ENCODE measurements at regions not wholly inside any gene's neighbourhood (a gene's known extent, or its start where the extent isn't known, plus 50 kb on each side); places are given as distances from the start of the nearest gene placed in this dataset.

- TF ChIP-seq CTCF (IDR thresholded peaks at IDR 0.05) (no peak), POLR2A (IDR thresholded peaks at IDR 0.05) (no peak)
These were observed 562.5 kb downstream of the TRAM1L1 start for GRCh38 chr4:116522922-116523321.
